Neural cell (in vitro differentiated cells): ENCODE measurements at regions not wholly inside any gene's neighbourhood (a gene's known extent, or its start where the extent isn't known, plus 50 kb on each side); places are given as distances from the start of the nearest gene placed in this dataset.

Experiments
- H2AFZ ChIP-seq: fragments of 200-600, 300-800 bp; sonication (generic), shearing (Covaris generic); 2 replicates; pipeline ENCODE4 v1.6.0; 2014; ENCODE audit warnings: low read depth, mild to moderate bottlenecking, antibody characterized with exemption, low read length, moderate library complexity
- H3F3A ChIP-seq: fragments of 200-600 bp; shearing (Covaris generic); 2 replicates; pipeline ENCODE4 v1.6.1; 2016; ENCODE audit warnings: mild to moderate bottlenecking, moderate library complexity, mixed read lengths, antibody characterized with exemption, low read length; ENCODE audit not compliant: insufficient read depth, poor library complexity, severe bottlenecking
- H3K27ac ChIP-seq: fragments of 200-600, 300-800 bp; sonication (generic), shearing (Covaris generic); 2 replicates; pipeline ENCODE4 v1.5.1; 2014; ENCODE audit warnings: mild to moderate bottlenecking, low read length, moderate library complexity
- H3K27me3 ChIP-seq: fragments of 300-800, 200-600 bp; sonication (generic), shearing (Covaris generic); 2 replicates; pipeline ENCODE4 v1.6.0; 2014; ENCODE audit warnings: mild to moderate bottlenecking, low read depth, low read length, moderate library complexity; ENCODE audit not compliant: insufficient read depth
- H3K36me3 ChIP-seq: fragments of 300-800, 200-600 bp; sonication (generic), shearing (Covaris generic); 2 replicates; pipeline ENCODE4 v1.5.1; 2014; ENCODE audit warnings: mild to moderate bottlenecking, antibody characterized with exemption, low read length, moderate library complexity; ENCODE audit not compliant: insufficient read depth
- H3K4me2 ChIP-seq: fragments of 300-800, 200-600 bp; sonication (generic), shearing (Covaris generic); 2 replicates; pipeline ENCODE4 v1.6.0; 2014; ENCODE audit warnings: mild to moderate bottlenecking, low read length
- H3K4me3 ChIP-seq: fragments of 300-800, 200-600 bp; sonication (generic), shearing (Covaris generic); 2 replicates; pipeline ENCODE4 v1.5.1; 2014; ENCODE audit warnings: mild to moderate bottlenecking, low read length, moderate library complexity
- H3K79me2 ChIP-seq: fragments of 200-600 bp; shearing (Covaris generic); replicated peaks from 2 replicates; pipeline ENCODE4 v1.6.0; 2014; ENCODE audit warnings: mild to moderate bottlenecking, low read length, moderate library complexity; ENCODE audit not compliant: insufficient read depth
- H3K9ac ChIP-seq: fragments of 300-800, 200-600 bp; sonication (generic), shearing (Covaris generic); 2 replicates; pipeline ENCODE4 v1.6.1; 2016; ENCODE audit warnings: mild to moderate bottlenecking, low read length, mixed read lengths
- H3K9me2 ChIP-seq: fragments of 200-600 bp; shearing (Covaris generic); 2 replicates; pipeline ENCODE4 v1.6.1; 2016; ENCODE audit warnings: mild to moderate bottlenecking, low read length, mixed read lengths; ENCODE audit not compliant: insufficient read depth
- H3K9me3 ChIP-seq: fragments of 200-600, 300-800 bp; sonication (generic), shearing (Covaris generic); 2 replicates; pipeline ENCODE4 v1.6.1; 2016; ENCODE audit warnings: mild to moderate bottlenecking, mixed run types, low read length, moderate library complexity, mixed read lengths
- H4K20me1 ChIP-seq: fragments of 200-600 bp; shearing (Covaris generic); 2 replicates; pipeline ENCODE4 v1.6.1; 2016; ENCODE audit warnings: mild to moderate bottlenecking, mixed run types; ENCODE audit not compliant: insufficient read depth
- CTCF ChIP-seq: fragments of 450-650 bp; IDR thresholded peaks from 2 replicates; pipeline ENCODE4 v1.5.1; 2014; ENCODE audit warnings: antibody characterized with exemption, mild to moderate bottlenecking, moderate library complexity; ENCODE audit not compliant: poor library complexity, severe bottlenecking
- EP300 ChIP-seq: fragments of 450-650 bp; conservative IDR thresholded peaks from 2 replicates; pipeline ENCODE4 v1.6.1; 2014; ENCODE audit warnings: antibody characterized with exemption, mild to moderate bottlenecking, moderate library complexity; ENCODE audit not compliant: poor library complexity, severe bottlenecking
- EZH2 ChIP-seq: fragments of 200-600, 300-800 bp; shearing (Covaris generic), sonication (generic); IDR thresholded peaks from 2 replicates; pipeline ENCODE4 v1.6.1; 2014; ENCODE audit warnings: antibody characterized with exemption, low read length, borderline replicate concordance, mild to moderate bottlenecking; ENCODE audit not compliant: insufficient read depth, poor library complexity, severe bottlenecking
- MXI1 ChIP-seq: fragments of 450-650 bp; conservative IDR thresholded peaks from 2 replicates; pipeline ENCODE4 v1.6.1; 2014; ENCODE audit warnings: antibody characterized with exemption, mild to moderate bottlenecking; ENCODE audit not compliant: poor library complexity, severe bottlenecking
- POLR2AphosphoS5 ChIP-seq: IDR thresholded peaks from 2 replicates; pipeline ENCODE4 v1.6.1; 2012
- RAD21 ChIP-seq: fragments of 450-650 bp; conservative IDR thresholded peaks from 2 replicates; pipeline ENCODE4 v1.6.1; 2014; ENCODE audit warnings: antibody characterized with exemption, mild to moderate bottlenecking, moderate library complexity
- SMC3 ChIP-seq: fragments of 450-650 bp; conservative IDR thresholded peaks from 2 replicates; pipeline ENCODE4 v1.6.1; 2014; ENCODE audit warnings: antibody characterized with exemption, mild to moderate bottlenecking, moderate library complexity; ENCODE audit not compliant: poor library complexity
- TAF1 ChIP-seq: IDR thresholded peaks from 2 replicates; pipeline ENCODE4 v1.6.1; 2012; ENCODE audit warnings: low read depth
- TF ChIP-seq, protein P1 (sequence below): IDR thresholded peaks from 2 replicates; pipeline ENCODE4 v1.6.1; 2012; ENCODE audit warnings: borderline replicate concordance

GRCh38 chr3:31423482-31423881 is 109.2 kb upstream of the STT3B start:
- H3K9me3 ChIP-seq = no peaks in the 10 kb centered on the region
- no peak overlapping the region for H3K4me3 ChIP-seq
- no peak overlapping the region for H3K4me2 ChIP-seq
- H3K9ac ChIP-seq = no peak overlapping the region
- no peak overlapping the region for H3K27ac ChIP-seq
- no peaks in the 10 kb centered on the region for H3K36me3 ChIP-seq
- no peaks in the 10 kb centered on the region for H4K20me1 ChIP-seq
- H3K79me2 ChIP-seq = no peaks in the 10 kb centered on the region
- H3K9me2 ChIP-seq = no peaks in the 10 kb centered on the region
- H3F3A ChIP-seq = no peaks in the 10 kb centered on the region
- no peak overlapping the region for H2AFZ ChIP-seq
- no peaks in the 10 kb centered on the region for H3K27me3 ChIP-seq
- no peak for TF ChIP-seq TAF1
- TF ChIP-seq POLR2AphosphoS5 = no peak
- no peak for TF ChIP-seq MXI1
- no peak for TF ChIP-seq RAD21
- TF ChIP-seq EP300 = no peak
- TF ChIP-seq, protein P1, sequence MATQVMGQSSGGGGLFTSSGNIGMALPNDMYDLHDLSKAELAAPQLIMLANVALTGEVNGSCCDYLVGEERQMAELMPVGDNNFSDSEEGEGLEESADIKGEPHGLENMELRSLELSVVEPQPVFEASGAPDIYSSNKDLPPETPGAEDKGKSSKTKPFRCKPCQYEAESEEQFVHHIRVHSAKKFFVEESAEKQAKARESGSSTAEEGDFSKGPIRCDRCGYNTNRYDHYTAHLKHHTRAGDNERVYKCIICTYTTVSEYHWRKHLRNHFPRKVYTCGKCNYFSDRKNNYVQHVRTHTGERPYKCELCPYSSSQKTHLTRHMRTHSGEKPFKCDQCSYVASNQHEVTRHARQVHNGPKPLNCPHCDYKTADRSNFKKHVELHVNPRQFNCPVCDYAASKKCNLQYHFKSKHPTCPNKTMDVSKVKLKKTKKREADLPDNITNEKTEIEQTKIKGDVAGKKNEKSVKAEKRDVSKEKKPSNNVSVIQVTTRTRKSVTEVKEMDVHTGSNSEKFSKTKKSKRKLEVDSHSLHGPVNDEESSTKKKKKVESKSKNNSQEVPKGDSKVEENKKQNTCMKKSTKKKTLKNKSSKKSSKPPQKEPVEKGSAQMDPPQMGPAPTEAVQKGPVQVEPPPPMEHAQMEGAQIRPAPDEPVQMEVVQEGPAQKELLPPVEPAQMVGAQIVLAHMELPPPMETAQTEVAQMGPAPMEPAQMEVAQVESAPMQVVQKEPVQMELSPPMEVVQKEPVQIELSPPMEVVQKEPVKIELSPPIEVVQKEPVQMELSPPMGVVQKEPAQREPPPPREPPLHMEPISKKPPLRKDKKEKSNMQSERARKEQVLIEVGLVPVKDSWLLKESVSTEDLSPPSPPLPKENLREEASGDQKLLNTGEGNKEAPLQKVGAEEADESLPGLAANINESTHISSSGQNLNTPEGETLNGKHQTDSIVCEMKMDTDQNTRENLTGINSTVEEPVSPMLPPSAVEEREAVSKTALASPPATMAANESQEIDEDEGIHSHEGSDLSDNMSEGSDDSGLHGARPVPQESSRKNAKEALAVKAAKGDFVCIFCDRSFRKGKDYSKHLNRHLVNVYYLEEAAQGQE = no peak

DNA sequence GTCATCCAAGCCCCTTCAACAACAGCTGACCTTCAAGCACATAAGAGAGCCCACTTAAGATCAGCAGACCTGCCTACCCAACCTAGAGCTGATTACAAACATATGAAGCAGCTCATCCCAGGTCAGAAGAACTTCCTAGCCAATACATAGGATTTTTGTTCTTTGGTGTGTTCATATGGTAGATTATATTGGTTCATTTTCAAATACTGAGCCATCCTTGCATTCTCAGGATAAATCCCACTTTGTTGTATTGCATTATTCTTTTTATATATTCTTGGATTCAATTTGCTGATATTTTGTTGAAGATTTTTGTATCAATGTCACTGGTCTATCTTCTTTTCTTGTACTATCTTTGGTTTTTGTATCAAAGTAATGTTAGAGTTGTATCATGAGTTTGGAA is 107.3 kb upstream of the STT3B start:
- Histone ChIP-seq H3K9me3 (no peaks in the 10 kb centered on the region), H3K4me2 (no peak overlapping the region), H3K27ac (no peak overlapping the region), H3K4me3 (no peak overlapping the region), H3F3A (no peaks in the 10 kb centered on the region), H4K20me1 (no peaks in the 10 kb centered on the region), H3K9me2 (no peaks in the 10 kb centered on the region), H3K9ac (no peak overlapping the region), H3K27me3 (no peaks in the 10 kb centered on the region), H3K36me3 (no peaks in the 10 kb centered on the region), H2AFZ (no peak overlapping the region), H3K79me2 (no peaks in the 10 kb centered on the region)
- TF ChIP-seq TAF1 = no peak
- TF ChIP-seq RAD21 = no peak
- no peak for TF ChIP-seq MXI1
- TF ChIP-seq EZH2 = no peak
- TF ChIP-seq, protein P1 = no peak
- no peak for TF ChIP-seq POLR2AphosphoS5
- no peak for TF ChIP-seq SMC3

- Histone ChIP-seq H3K4me2 (no peak overlapping the region), H3K27me3 (no peaks in the 10 kb centered on the region), H3F3A (no peaks in the 10 kb centered on the region), H3K4me3 (no peak overlapping the region), H3K36me3 (no peaks in the 10 kb centered on the region), H3K9ac (no peak overlapping the region), H2AFZ (no peak overlapping the region), H3K9me3 (no peaks in the 10 kb centered on the region), H3K27ac (no peak overlapping the region), H4K20me1 (no peaks in the 10 kb centered on the region), H3K79me2 (no peaks in the 10 kb centered on the region), H3K9me2 (no peaks in the 10 kb centered on the region)
- TF ChIP-seq EZH2 (no peak), TAF1 (no peak), MXI1 (no peak), SMC3 (no peak), CTCF (no peak), POLR2AphosphoS5 (no peak), RAD21 (no peak), EP300 (no peak)
- TF ChIP-seq, protein P1 = no peak
Observed at GRCh38 chr3:31427623-31428022, 105.1 kb upstream of the STT3B start.
